A673 (cell line): ENCODE measurements at regions not wholly inside any gene's neighbourhood (a gene's known extent, or its start where the extent isn't known, plus 50 kb on each side); places are given as distances from the start of the nearest gene placed in this dataset.

Experiments
- BruUV-seq: library from RNA; stranded (reverse); fragments of 400-500 nt; replicated peaks from 2 replicates; lab custom pipeline; 2021; lab: Mats Ljungman, UMichigan
- CTCF ChIA-PET: fragments of 300-600 bp; sonication (Branson Sonifier 250); formaldehyde crosslinking; loops from one replicate; lab custom pipeline; 2022; ENCODE audit warnings: antibody characterized with exemption; lab: Charles Lee
- POLR2A ChIA-PET: fragments of 300-600 bp; sonication (Branson Sonifier 250); formaldehyde crosslinking; loops from one replicate; lab custom pipeline; 2022; ENCODE audit warnings: antibody characterized with exemption; ENCODE audit not compliant: low non-redundant PET; lab: Charles Lee
- DNase-seq: peaks from one replicate; pipeline ENCODE4 v3.0.0-alpha.2; 2015; ENCODE audit warnings: low spot score
- H3K27ac ChIP-seq: fragments of 200-600 bp; sonication (generic); 2 replicates; pipeline ENCODE4 v1.5.1; 2016; ENCODE audit warnings: mixed run types, low read depth, mild to moderate bottlenecking, mixed read lengths, antibody characterized with exemption, low read length; ENCODE audit not compliant: poor library complexity, severe bottlenecking
- H3K27me3 ChIP-seq: fragments of 200-600 bp; sonication (generic); replicated peaks from 2 replicates; pipeline ENCODE4 v1.6.1; 2017; ENCODE audit warnings: mixed run types, low read depth, mild to moderate bottlenecking, mixed read lengths, antibody characterized with exemption, low read length; ENCODE audit not compliant: insufficient read depth, poor library complexity
- H3K36me3 ChIP-seq: fragments of 200-600 bp; sonication (generic); 2 replicates; pipeline ENCODE4 v1.6.1; 2016; ENCODE audit warnings: mixed run types, mild to moderate bottlenecking, mixed read lengths, antibody characterized with exemption, low read length; ENCODE audit not compliant: insufficient read depth, poor library complexity, severe bottlenecking
- H3K4me1 ChIP-seq: fragments of 200-600 bp; sonication (generic); 2 replicates; pipeline ENCODE4 v1.6.1; 2017; ENCODE audit warnings: mixed run types, mild to moderate bottlenecking, mixed read lengths, antibody characterized with exemption, low read length; ENCODE audit not compliant: insufficient read depth, poor library complexity, severe bottlenecking
- H3K4me3 ChIP-seq: fragments of 200-600 bp; sonication (generic); 2 replicates; pipeline ENCODE4 v1.5.1; 2016; ENCODE audit warnings: low read depth, mixed run types, mild to moderate bottlenecking, mixed read lengths, low read length; ENCODE audit not compliant: poor library complexity, severe bottlenecking
- H3K9me3 ChIP-seq: fragments of 200-600 bp; sonication (generic); 2 replicates; pipeline ENCODE4 v1.6.1; 2016; ENCODE audit warnings: mixed run types, low read depth, mild to moderate bottlenecking, mixed read lengths, antibody characterized with exemption, low read length; ENCODE audit not compliant: poor library complexity, severe bottlenecking
- EZH2 ChIP-seq: fragments of 200-600 bp; sonication (generic); IDR thresholded peaks from 2 replicates; pipeline ENCODE4 v1.6.1; 2017; ENCODE audit warnings: borderline replicate concordance, low read depth, mild to moderate bottlenecking, mixed read lengths, antibody characterized with exemption, low read length; ENCODE audit not compliant: poor library complexity, severe bottlenecking
- intact Hi-C: fragments of 100-400 bp; cut with micrococcal nuclease; formaldehyde crosslinking; loops from one replicate; pipeline ENCODE4 v1.10.0; 2022; ENCODE audit not compliant: unreplicated experiment
- TF ChIP-seq, protein P1 (sequence below): fragments of 300-800, 200-600 bp; sonication (generic); conservative IDR thresholded peaks from 2 replicates; pipeline ENCODE4 v1.5.1; 2017; ENCODE audit warnings: low read depth, mild to moderate bottlenecking, antibody characterized with exemption, low read length, moderate library complexity, mixed read lengths

DNA sequence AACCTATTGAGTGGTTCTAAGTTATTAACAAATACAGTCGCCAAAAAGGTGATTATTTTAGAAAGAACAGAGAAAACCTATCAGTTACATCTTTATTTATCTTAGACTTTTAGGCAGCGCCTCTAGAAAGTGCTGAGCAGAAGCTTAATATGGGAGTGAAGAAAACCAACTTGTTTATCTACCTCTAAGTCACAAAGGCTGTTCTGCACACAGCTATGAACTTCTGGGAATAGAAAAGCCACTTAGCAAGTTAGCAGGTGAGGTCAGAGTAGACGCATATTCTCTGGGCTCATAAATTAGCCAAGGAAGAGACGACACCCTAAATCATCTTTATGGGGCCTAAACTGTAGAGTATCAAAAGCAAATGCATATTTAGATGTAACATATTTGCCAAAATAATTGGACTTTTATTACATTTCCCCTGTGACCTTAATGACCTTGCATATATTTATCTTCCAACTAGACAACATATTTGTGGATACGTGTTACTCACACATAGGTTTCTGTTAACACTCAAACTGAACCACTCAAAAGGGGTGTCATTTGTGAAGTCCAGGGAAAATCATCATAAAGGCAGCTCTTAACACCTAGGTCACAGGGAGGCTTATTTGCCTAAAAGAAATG, 267.1 kb downstream of the ADGB start:
- no peak for DNase-seq
- POLR2A ChIA-PET = no interaction called here
- H3K36me3 ChIP-seq = no peaks in the 10 kb centered on the region
- TF ChIP-seq, protein P1, sequence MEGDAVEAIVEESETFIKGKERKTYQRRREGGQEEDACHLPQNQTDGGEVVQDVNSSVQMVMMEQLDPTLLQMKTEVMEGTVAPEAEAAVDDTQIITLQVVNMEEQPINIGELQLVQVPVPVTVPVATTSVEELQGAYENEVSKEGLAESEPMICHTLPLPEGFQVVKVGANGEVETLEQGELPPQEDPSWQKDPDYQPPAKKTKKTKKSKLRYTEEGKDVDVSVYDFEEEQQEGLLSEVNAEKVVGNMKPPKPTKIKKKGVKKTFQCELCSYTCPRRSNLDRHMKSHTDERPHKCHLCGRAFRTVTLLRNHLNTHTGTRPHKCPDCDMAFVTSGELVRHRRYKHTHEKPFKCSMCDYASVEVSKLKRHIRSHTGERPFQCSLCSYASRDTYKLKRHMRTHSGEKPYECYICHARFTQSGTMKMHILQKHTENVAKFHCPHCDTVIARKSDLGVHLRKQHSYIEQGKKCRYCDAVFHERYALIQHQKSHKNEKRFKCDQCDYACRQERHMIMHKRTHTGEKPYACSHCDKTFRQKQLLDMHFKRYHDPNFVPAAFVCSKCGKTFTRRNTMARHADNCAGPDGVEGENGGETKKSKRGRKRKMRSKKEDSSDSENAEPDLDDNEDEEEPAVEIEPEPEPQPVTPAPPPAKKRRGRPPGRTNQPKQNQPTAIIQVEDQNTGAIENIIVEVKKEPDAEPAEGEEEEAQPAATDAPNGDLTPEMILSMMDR = no peak
- no peak for TF ChIP-seq EZH2
- CTCF ChIA-PET = no interaction called here
- no peak overlapping the region for H3K27ac ChIP-seq
- intact Hi-C loops = loop anchor here (10.0 kb wide), 1 partner anchor 639 kb away; the partner anchor contains the start of gene SAMD5
- H3K9me3 ChIP-seq = no peaks in the 10 kb centered on the region
- no peaks in the 10 kb centered on the region for H3K4me1 ChIP-seq
- H3K27me3 ChIP-seq = no peaks in the 10 kb centered on the region
- no TSS peak for BruUV-seq
- H3K4me3 ChIP-seq = no peak overlapping the region

DNA sequence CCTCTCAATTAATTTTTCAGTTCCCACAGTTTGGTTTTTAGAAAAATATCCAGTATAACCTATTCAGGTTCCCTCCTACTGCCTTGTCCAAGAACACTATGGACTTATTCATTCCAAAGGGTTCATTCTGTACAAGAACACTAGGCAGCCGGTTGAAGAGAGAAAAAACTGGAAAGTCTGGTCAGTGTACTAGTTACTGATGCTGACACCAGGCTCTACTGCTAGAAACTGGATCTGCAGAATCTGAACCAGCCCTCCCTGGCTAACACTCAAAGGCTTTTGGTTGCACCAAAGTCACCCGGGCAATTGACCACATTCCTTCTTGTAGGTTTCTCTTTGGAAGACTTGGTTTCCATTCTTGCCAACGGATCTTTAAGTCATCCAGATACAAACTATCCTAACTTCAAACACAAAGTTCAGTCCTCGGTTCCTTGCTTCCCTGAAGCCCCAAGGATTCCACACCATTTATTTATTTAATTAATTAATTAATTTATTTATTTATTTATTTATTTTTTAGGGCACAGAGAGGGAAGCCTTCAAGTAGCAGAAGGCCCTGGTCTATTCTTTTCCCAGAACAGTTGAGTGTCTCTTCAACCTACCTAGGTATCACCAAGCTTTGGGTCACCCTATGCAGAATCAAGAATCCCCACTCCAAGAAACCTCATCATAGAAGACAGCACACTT, 268.1 kb downstream of the ADGB start:
- ChIA-PET CTCF (no interaction called here), POLR2A (no interaction called here)
- intact Hi-C loops = loop anchor here (10.0 kb wide), 1 partner anchor 638 kb away; the partner anchor contains the start of gene SAMD5
- no peaks in the 10 kb centered on the region for H3K27me3 ChIP-seq
- no peak overlapping the region for H3K4me3 ChIP-seq
- no peak for DNase-seq
- no peak overlapping the region for H3K27ac ChIP-seq
- peaks cover 2% of the 10 kb centered on the region for H3K4me1 ChIP-seq
- BruUV-seq = no TSS peak
- no peaks in the 10 kb centered on the region for H3K36me3 ChIP-seq
- no peaks in the 10 kb centered on the region for H3K9me3 ChIP-seq
- no peak for TF ChIP-seq EZH2
- TF ChIP-seq, protein P1 = no peak

DNA sequence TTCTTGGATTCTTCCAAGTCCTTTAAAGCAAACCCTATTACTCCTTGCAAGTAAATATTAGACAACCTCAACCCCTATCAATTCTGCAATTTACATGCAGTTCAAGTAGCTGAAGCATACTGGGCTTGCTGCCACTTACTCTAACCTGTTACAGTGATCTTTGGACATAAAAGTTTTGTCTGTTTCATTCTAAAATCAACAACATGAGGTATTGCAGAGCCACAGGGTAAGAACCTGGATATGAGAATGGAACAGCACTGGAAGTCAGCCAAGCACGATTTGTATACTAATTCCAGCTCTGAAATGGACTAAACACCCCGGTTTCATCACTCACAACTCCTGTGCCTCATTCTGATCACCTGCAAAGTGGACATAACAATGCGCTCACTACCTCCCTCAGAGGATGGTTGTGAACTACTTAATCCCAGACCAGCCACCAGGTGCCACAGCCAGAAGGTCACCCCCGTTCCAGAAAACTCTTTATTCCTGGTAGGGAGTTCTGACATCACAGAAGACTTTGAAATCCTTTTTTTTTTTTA, 270.0 kb downstream of the ADGB start:
- CTCF ChIA-PET = no interaction called here
- TF ChIP-seq, protein P1 = no peak
- TF ChIP-seq EZH2 = no peak

More for the DNA sequence above, 270.0 kb downstream of the ADGB start:
- Histone ChIP-seq H3K4me3 (no peak overlapping the region), H3K27ac (no peak overlapping the region), H3K27me3 (no peaks in the 10 kb centered on the region), H3K4me1 (peaks cover 5% of the 10 kb centered on the region), H3K36me3 (no peaks in the 10 kb centered on the region), H3K9me3 (no peaks in the 10 kb centered on the region)
- intact Hi-C loops = loop anchor here (10.0 kb wide), 1 partner anchor 636 kb away; the partner anchor contains the start of gene SAMD5
- POLR2A ChIA-PET = no interaction called here
- no TSS peak for BruUV-seq
- no peak for DNase-seq
